ENCODE measurements at regions not wholly inside any gene's neighbourhood (a gene's known extent, or its start where the extent isn't known, plus 50 kb on each side); places are given as distances from the start of the nearest gene placed in this dataset.
"Not testable (repeated sequence)": the region's sequence is repeated elsewhere in the genome, so short reads cannot be mapped to it uniquely, and the experiment has no call there.

DNA sequence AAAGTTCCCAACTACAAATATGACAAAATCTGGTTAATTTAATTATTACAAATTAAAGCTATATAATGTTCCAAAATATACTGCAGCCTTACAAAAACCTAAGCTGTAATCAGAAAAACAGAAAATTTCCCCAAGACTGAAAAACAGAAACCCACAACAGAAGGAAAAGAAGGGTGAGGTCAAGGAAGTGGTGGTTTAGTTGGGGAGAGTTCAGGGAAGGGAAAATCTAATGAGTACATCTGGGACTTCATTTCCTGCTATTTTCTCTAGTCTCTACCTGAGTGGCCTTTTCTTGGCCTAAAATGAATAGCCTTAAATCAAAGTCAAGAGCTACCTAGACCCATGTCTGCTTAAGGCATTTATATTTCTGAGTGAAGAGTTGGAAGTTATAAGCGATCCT lies 66.2 kb upstream of the BEND6 start:
- no peaks in the 10 kb centered on the region for H3K36me3 ChIP-seq
- TF ChIP-seq, protein P1, sequence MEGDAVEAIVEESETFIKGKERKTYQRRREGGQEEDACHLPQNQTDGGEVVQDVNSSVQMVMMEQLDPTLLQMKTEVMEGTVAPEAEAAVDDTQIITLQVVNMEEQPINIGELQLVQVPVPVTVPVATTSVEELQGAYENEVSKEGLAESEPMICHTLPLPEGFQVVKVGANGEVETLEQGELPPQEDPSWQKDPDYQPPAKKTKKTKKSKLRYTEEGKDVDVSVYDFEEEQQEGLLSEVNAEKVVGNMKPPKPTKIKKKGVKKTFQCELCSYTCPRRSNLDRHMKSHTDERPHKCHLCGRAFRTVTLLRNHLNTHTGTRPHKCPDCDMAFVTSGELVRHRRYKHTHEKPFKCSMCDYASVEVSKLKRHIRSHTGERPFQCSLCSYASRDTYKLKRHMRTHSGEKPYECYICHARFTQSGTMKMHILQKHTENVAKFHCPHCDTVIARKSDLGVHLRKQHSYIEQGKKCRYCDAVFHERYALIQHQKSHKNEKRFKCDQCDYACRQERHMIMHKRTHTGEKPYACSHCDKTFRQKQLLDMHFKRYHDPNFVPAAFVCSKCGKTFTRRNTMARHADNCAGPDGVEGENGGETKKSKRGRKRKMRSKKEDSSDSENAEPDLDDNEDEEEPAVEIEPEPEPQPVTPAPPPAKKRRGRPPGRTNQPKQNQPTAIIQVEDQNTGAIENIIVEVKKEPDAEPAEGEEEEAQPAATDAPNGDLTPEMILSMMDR (IDR thresholded peaks at IDR 0.05): no peak
- no peaks in the 10 kb centered on the region for H3K9me3 ChIP-seq
- H3K4me1 ChIP-seq (ENCODE audit: control insufficient read depth in 1 of 2, insufficient read depth in 1 of 2, low read depth in 1 of 2, low read length in 1 of 2): no peaks in the 10 kb centered on the region
- no peaks in the 10 kb centered on the region for H3K27me3 ChIP-seq
- H3K27ac ChIP-seq: no peak overlapping the region
- H3K4me3 ChIP-seq (ENCODE audit: low read depth in 1 of 2, low read length in 1 of 2): no peak overlapping the region

DNA sequence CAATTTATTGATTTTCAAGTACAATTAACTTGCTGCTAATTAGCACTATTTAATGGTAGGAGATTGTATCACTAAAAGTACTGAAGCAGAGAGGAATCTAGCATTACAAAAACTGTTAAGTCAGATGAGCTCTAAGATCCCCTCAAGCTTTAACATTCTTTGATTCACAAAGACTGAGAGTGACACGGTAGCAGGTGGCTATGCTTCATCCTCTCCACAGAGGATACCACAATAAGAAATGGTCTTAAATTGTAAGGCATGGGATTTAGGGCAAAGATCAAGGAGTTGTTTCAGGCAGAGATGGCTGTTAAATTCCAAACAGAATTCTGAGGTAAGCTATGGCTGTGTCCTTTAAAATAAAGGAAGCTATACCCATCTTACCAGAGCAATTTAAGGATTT lies 67.8 kb upstream of the BEND6 start:
- Histone ChIP-seq H3K27ac (no peak overlapping the region), H3K4me1 (ENCODE audit: control insufficient read depth in 1 of 2, insufficient read depth in 1 of 2, low read depth in 1 of 2, low read length in 1 of 2) (no peaks in the 10 kb centered on the region), H3K27me3 (no peaks in the 10 kb centered on the region), H3K9me3 (no peaks in the 10 kb centered on the region), H3K36me3 (no peaks in the 10 kb centered on the region), H3K4me3 (ENCODE audit: low read depth in 1 of 2, low read length in 1 of 2) (no peak overlapping the region)
- TF ChIP-seq, protein P1 (IDR thresholded peaks at IDR 0.05): no peak

DNA sequence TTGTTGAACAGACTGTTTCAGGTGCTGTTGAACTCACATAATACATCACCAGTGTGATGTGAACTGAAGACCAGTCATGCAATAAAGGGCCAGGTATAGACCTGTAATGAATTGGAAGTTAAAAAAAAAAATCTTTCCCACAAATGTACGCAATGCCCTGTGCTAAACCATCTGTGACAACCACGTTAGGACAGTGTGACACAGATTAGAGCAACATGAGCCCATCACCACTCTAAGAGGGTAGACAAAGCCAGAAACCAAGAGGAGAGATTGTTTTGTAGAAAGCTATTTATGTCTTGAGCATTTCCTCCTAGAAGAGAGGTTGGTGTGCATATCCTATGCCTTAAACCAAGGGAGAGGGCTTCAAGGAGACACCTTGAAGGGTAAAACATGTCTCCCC lies 77.0 kb upstream of the BEND6 start:
- H3K36me3 ChIP-seq: no peaks in the 10 kb centered on the region
- H3K27me3 ChIP-seq: no peaks in the 10 kb centered on the region
- no peak overlapping the region for H3K4me3 ChIP-seq (ENCODE audit: low read depth in 1 of 2, low read length in 1 of 2)
- H3K4me1 ChIP-seq (ENCODE audit: control insufficient read depth in 1 of 2, insufficient read depth in 1 of 2, low read depth in 1 of 2, low read length in 1 of 2): no peaks in the 10 kb centered on the region
- no peak overlapping the region for H3K27ac ChIP-seq
- TF ChIP-seq, protein P1 (IDR thresholded peaks at IDR 0.05): no peak
- no peaks in the 10 kb centered on the region for H3K9me3 ChIP-seq

DNA sequence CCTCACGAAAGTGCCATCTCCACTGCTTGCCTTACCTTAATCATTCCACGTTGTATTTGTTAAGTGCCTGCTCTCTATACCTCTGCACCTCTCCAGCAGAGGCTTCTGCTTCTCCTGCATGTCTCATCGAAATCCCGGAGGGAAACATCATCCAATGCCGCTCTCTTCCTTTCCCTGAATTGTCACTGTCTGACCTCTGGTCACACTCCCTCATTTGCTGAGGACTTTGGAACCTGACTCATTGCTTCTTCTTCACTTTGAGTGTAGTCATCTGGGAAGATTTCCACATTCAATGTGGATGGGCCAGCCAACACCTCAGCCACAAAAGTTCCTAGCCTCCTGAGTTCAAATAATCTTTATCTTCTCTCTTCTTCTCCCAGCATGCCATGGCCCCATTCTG lies 78.9 kb upstream of the BEND6 start:
- Histone ChIP-seq H3K27ac (no peak overlapping the region), H3K9me3 (no peaks in the 10 kb centered on the region), H3K4me3 (ENCODE audit: low read depth in 1 of 2, low read length in 1 of 2) (no peak overlapping the region), H3K36me3 (no peaks in the 10 kb centered on the region), H3K4me1 (ENCODE audit: control insufficient read depth in 1 of 2, insufficient read depth in 1 of 2, low read depth in 1 of 2, low read length in 1 of 2) (no peaks in the 10 kb centered on the region), H3K27me3 (no peaks in the 10 kb centered on the region)
- TF ChIP-seq, protein P1 (IDR thresholded peaks at IDR 0.05): no peak

DNA sequence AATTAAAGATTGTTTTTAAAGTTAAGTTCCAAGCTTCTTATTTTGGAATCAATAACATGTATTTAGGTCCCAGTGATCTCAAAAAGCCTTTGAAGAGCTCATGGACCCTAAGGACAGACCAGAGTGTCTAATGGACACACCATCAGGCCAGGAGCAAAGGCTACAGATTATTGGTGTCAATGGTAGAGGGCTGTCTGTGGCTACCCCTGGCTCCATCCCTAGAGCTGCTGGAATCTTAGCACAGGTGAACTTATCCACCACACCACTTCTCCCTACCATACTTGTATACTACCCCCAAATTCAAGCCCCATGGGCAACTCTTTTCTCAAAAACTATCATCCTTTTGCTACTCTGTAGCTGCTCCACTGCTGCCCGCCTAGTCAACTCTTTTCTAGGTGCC lies 79.4 kb upstream of the BEND6 start:
- H3K4me1 ChIP-seq (ENCODE audit: control insufficient read depth in 1 of 2, insufficient read depth in 1 of 2, low read depth in 1 of 2, low read length in 1 of 2): no peaks in the 10 kb centered on the region
- no peaks in the 10 kb centered on the region for H3K27me3 ChIP-seq
- H3K9me3 ChIP-seq: no peaks in the 10 kb centered on the region
- H3K36me3 ChIP-seq: no peaks in the 10 kb centered on the region
- TF ChIP-seq, protein P1 (IDR thresholded peaks at IDR 0.05): no peak
- no peak overlapping the region for H3K27ac ChIP-seq
- H3K4me3 ChIP-seq (ENCODE audit: low read depth in 1 of 2, low read length in 1 of 2): no peak overlapping the region

DNA sequence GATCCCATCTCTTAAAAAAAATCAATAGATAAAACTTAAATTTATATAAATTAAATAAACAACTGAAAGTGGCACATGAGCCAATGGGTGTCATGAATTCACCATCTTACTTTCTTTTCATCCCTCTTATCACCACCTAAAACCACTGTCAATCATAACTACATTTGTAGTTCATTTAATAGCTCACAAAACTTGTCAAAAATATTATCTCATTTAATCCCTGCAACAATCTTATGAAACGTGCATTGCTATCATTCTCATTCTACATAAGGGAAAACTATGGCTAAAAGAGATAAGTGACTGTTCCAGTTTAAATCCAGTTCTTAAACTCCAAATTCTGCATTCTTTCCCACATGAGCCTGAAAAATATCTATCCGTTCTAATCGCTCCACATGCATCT lies 80.6 kb upstream of the BEND6 start:
- H3K4me1 ChIP-seq (ENCODE audit: control insufficient read depth in 1 of 2, insufficient read depth in 1 of 2, low read depth in 1 of 2, low read length in 1 of 2): no peaks in the 10 kb centered on the region
- no peaks in the 10 kb centered on the region for H3K9me3 ChIP-seq
- no peak overlapping the region for H3K27ac ChIP-seq
- no peaks in the 10 kb centered on the region for H3K36me3 ChIP-seq
- H3K27me3 ChIP-seq: no peaks in the 10 kb centered on the region
- TF ChIP-seq, protein P1 (IDR thresholded peaks at IDR 0.05): no peak
- H3K4me3 ChIP-seq (ENCODE audit: low read depth in 1 of 2, low read length in 1 of 2): no peak overlapping the region

DNA sequence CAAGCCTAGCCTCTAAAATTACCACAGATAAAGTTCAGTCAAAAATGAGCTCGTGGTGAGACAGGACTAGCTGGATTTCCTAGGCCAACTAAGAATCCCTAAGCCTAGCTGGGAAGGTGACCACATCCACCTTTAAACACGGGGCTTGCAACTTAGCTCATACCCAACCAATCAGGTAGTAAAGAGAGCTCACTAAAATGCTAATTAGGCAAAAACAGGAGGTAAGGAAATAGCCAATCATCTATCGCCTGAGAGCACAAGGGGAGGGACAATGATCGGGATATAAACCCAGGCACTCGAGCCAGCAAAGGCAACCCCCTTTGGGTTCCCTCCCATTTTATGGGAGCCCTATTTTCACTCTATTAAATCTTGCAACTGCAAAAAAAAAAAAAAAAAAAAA lies 84.9 kb upstream of the BEND6 start:
- H3K27ac ChIP-seq; H3K36me3 ChIP-seq; H3K4me3 ChIP-seq (ENCODE audit: low read depth in 1 of 2, low read length in 1 of 2); H3K4me1 ChIP-seq (ENCODE audit: control insufficient read depth in 1 of 2, insufficient read depth in 1 of 2, low read depth in 1 of 2, low read length in 1 of 2); H3K27me3 ChIP-seq; H3K9me3 ChIP-seq: not testable (repeated sequence)
